Stimulated activated CD4-positive, alpha-beta T cell treated with anti-CD3 and anti-CD28 coated beads, Interleukin-4, amount 100 ng/mL, for 4 hours (primary cell): ENCODE measurements at regions not wholly inside any gene's neighbourhood (a gene's known extent, or its start where the extent isn't known, plus 50 kb on each side); places are given as distances from the start of the nearest gene placed in this dataset.

ENCODE experiments used
- DNase-seq, 2 experiments: peaks; one replicate each; pipeline ENCODE4 v3.0.0-alpha.2; 2020

- no peak for DNase-seq
These were observed 156.2 kb upstream of the LYZL1 start for GRCh38 chr10:29132551-29133111.

GRCh38 chr10:29135337-29135736, 153.5 kb upstream of the LYZL1 start:
- no peak for DNase-seq

DNA sequence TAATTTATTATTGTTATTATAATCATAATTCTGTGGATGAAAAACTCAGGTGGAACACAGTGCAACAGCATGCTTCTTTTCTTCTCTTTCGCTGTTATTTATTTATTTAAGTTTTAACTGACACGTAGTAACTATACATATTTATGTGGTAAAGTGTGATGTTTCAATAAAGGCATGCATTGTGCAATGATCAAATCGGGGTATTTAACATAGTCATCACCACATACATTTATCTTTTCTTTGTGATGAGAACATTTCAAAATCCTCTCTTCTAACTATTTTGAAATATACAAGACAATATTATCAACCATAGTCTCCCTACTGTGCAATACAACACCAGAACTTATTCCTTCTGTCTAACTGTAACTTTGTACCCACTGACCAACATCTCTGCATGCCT, 152.5 kb upstream of the LYZL1 start:
- DNase-seq: no peak

DNA sequence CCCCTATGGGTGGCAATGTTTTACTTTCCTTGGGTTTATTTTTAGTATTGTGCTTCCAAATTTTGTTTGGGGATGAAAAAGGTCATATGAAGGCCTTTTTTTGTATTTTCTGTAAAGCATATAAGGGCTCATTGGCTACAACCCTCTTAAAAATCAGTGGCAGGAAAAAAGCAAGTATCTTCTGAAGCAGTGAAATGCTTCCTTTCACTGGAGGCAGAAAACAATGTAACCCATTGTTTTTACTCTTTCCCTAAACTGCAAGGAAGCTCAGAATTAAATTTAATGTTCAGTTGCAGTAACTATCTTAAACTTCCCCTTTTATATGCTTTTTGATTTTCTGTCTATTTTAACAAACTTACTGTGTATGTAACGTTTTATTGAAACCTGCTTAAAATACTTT, 148.7 kb upstream of the LYZL1 start:
- DNase-seq: no peak

DNA sequence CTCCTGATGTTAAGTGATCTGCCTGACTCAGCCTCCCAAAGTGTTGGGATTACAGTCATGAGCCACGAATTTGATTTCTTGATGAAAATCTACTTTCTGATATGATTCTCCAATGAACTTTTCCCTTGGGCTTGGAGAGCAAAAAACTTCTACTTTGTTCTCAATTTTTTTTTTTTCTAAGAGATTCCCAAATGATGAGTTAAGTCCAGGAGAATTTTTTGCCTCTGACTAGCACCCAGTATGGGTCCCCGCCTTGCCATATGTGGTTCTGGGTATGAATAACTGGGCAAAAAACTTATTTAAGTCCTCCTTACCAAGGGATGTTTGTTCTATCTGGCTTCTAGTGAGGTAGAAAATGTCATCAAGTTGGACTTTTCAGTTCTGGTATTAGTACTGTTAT, 147.9 kb upstream of the LYZL1 start:
- no peak for DNase-seq

- no peak for DNase-seq
These were observed 147.1 kb upstream of the LYZL1 start for GRCh38 chr10:29141761-29142160.

- no peak for DNase-seq
These were observed 146.2 kb upstream of the LYZL1 start for GRCh38 chr10:29142516-29143314.

DNA sequence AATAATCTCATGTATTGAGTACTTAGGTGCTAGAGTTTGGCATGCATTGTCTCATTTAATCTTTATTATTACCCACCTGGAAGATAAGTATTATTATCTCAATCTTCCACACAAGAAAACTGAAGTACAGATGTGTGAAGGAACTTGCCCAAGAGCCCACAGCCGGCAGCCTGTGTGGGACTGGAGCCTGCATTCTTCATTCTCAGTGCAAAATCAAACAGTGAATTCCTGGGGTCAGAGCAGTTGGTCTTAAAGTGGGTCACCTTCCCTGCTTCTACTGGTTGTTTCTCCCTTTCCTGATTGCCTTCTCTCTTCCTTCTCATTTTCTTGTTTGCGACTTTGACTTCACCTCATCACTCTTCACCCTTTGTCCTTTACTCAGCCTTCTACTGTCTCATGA, 144.7 kb upstream of the LYZL1 start:
- no peak for DNase-seq

GRCh38 chr10:29146311-29147100, 142.4 kb upstream of the LYZL1 start:
- no peak for DNase-seq

DNA sequence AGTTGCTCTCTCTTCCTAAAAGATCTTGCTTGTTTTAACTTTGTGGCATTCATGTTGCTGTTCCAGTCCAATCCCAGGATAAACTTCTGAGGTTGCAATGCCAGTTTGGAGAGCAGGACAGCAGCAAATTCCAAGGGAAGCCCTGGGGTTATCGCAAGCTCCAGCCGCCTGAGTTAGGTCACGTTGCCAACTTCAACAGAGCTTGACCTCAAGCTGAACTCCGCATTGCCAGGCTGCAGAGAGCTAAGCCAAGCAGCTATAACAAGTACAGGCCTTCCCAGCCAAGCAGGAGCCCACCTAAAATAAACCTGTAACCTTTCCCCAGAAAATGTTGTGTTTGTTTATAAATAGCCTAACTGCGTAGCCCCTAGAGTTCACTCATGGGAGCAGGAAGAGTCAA, 138.9 kb upstream of the LYZL1 start:
- no peak for DNase-seq

DNA sequence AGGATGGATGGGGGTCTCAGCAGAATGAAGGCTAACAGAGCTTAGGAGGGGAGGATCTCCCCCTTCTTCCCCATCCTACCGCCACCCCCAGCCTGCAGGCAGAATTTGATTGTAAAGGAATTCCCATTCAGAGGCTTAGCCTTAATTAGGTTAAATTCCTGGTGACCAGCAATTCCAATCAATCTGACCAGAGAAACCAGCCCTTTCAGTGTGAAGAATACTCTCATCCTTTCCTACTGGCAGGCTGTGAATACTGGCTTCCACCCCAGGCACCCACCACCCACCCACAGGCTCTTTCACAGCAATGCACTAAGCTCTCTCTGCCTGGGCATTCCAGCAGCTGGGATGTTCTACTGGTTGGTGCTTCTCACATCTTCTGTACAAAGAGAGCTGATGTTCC, 137.9 kb upstream of the LYZL1 start:
- no peak for DNase-seq

- no peak for DNase-seq
These were observed 131.5 kb upstream of the LYZL1 start for GRCh38 chr10:29157321-29157720.

GRCh38 chr10:29158066-29158465, 130.8 kb upstream of the LYZL1 start:
- DNase-seq: no peak

- DNase-seq: no peak
These were observed 128.7 kb upstream of the LYZL1 start for GRCh38 chr10:29160150-29160617.

DNA sequence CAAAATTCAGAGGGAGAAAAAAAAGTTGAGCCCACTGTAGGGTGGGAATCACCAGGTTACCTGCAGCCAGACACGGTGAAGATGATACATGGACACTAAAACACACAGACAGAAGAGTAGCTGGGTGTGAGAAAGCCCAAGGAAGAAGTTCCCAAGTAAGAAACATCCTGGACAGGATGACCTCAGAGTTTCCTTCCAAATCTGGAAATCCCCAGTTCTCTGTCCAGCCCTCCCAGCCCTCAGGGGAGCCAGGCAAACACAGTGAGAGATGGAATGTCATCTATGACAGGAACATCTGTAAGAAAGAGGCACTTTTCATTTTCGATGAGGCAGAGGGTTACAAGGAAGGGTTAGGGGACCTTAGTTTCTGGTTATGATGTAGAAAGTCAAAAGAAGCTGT, 125.1 kb upstream of the LYZL1 start:
- no peak for DNase-seq

- no peak for DNase-seq
These were observed 122.2 kb upstream of the LYZL1 start for GRCh38 chr10:29166713-29167112.

DNA sequence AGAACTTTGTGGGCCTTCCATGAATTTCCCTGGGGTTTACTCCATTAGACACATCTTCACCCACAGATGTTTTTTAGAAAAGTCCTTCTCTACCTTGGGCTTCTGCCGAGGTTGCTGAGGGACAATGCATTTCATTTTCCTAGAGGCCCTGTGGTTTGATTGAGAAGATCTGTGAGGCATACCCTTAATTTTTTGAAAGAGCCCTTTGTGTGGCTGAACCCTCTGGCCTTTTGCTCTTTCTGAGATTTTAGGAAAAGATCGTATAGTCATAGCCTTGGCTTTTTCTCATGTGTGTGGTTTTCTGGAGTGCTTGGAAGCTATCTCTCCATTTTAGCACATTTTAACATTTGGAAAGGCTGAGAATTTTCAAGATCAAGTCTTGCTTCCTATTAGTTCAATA, 119.8 kb upstream of the LYZL1 start:
- DNase-seq: no peak

- no peak for DNase-seq
These were observed 117.2 kb upstream of the LYZL1 start for GRCh38 chr10:29171717-29172116.

- DNase-seq: no peak
These were observed 114.5 kb upstream of the LYZL1 start for GRCh38 chr10:29174389-29174788.

GRCh38 chr10:29176845-29177832, 111.7 kb upstream of the LYZL1 start:
- DNase-seq: no peak

GRCh38 chr10:29181936-29182335, 106.9 kb upstream of the LYZL1 start:
- DNase-seq: no peak

DNA sequence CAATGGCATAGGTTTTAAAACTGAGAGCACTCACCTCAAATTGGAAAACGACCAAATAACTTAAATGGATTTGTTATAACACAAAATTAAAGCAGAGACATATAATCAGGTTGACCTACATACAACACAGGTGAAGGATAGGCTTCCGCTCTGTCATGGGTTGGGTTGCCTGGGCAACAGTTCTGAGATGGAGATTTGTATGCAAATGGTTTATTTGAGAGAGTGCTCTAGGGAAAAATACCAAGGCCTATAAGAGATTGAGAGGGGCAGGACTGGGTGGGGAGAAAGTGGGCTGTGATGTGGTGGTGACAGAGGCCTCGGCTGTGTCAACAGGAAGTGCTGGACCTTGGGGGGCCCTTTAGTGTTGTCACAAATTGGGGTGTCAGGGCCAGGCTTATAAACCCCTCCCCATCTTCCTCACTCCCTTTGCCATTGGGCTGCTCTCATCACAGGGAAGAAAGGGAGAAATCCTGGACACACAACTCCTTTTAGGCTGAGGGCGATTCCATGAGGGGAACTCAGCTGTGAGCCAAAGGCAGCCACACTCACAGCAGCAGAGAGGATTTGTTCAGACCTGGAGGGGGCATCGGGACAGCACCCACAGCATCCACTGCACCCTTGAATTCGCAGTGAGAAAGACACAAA, 105.4 kb upstream of the LYZL1 start:
- DNase-seq: no peak
